H9 (cell line): ENCODE measurements at regions not wholly inside any gene's neighbourhood (a gene's known extent, or its start where the extent isn't known, plus 50 kb on each side); places are given as distances from the start of the nearest gene placed in this dataset.

Experiments used
- DNase-seq: peaks from one replicate; pipeline ENCODE4 v3.0.0-alpha.2; 2017
- H2AFZ ChIP-seq: one replicate; pipeline ENCODE4 v1.6.1; 2013; ENCODE audit warnings: mild to moderate bottlenecking, low read length, control low read depth, moderate library complexity
- H2AK5ac ChIP-seq: 2 replicates; pipeline ENCODE4 v1.6.1; 2013; ENCODE audit warnings: low read length, control low read depth, mixed read lengths; ENCODE audit not compliant: insufficient read length
- H2BK120ac ChIP-seq: one replicate; pipeline ENCODE4 v1.6.1; 2013; ENCODE audit warnings: low read depth, mild to moderate bottlenecking, low read length, control low read depth, inconsistent platforms; ENCODE audit not compliant: poor library complexity, severe bottlenecking
- H2BK12ac ChIP-seq: 2 replicates; pipeline ENCODE4 v1.6.1; 2013; ENCODE audit warnings: low read length, control low read depth, mixed read lengths, low read depth; ENCODE audit not compliant: insufficient read length
- H2BK15ac ChIP-seq: 2 replicates; pipeline ENCODE4 v1.6.1; 2013; ENCODE audit warnings: low read depth, low read length, control low read depth
- H2BK20ac ChIP-seq: one replicate; pipeline ENCODE4 v1.6.1; 2013; ENCODE audit warnings: low read depth, mild to moderate bottlenecking, low read length, control low read depth, inconsistent platforms; ENCODE audit not compliant: poor library complexity, severe bottlenecking
- H2BK5ac ChIP-seq: 2 replicates; pipeline ENCODE4 v1.6.1; 2013; ENCODE audit warnings: low read length, control low read depth, mixed read lengths; ENCODE audit not compliant: insufficient read length
- H3K14ac ChIP-seq: 2 replicates; pipeline ENCODE4 v1.6.1; 2013; ENCODE audit warnings: low read length, control low read depth; ENCODE audit not compliant: insufficient read depth
- H3K18ac ChIP-seq: 2 replicates; pipeline ENCODE4 v1.6.1; 2013; ENCODE audit warnings: low read depth, mild to moderate bottlenecking, mixed read lengths, low read length, control low read depth; ENCODE audit not compliant: insufficient read length
- H3K23ac ChIP-seq: 2 replicates; pipeline ENCODE4 v1.6.1; 2013; ENCODE audit warnings: low read length, control low read depth, mixed read lengths, low read depth; ENCODE audit not compliant: insufficient read length
- H3K23me2 ChIP-seq: 2 replicates; pipeline ENCODE4 v1.6.1; 2013; ENCODE audit warnings: low read depth, mild to moderate bottlenecking, mixed read lengths, low read length, control low read depth; ENCODE audit not compliant: insufficient read length, poor library complexity, severe bottlenecking
- H3K27ac ChIP-seq: 2 replicates; pipeline ENCODE4 v1.5.1; 2013; ENCODE audit warnings: low read length, control low read depth, mixed read lengths, low read depth; ENCODE audit not compliant: insufficient read length
- H3K27me3 ChIP-seq: 2 replicates; pipeline ENCODE4 v1.6.1; 2013; ENCODE audit warnings: low read length, control low read depth, inconsistent platforms; ENCODE audit not compliant: insufficient read depth
- H3K4ac ChIP-seq: 2 replicates; pipeline ENCODE4 v1.6.1; 2013; ENCODE audit warnings: low read depth, mild to moderate bottlenecking, control low read depth, inconsistent platforms, low read length, moderate library complexity
- H3K4me1 ChIP-seq: 2 replicates; pipeline ENCODE4 v1.6.1; 2013; ENCODE audit warnings: low read length, control low read depth, inconsistent platforms; ENCODE audit not compliant: insufficient read depth
- H3K4me2 ChIP-seq: 2 replicates; pipeline ENCODE4 v1.6.1; 2013; ENCODE audit warnings: low read length, control low read depth, mixed read lengths; ENCODE audit not compliant: insufficient read length, insufficient read depth
- H3K56ac ChIP-seq: 2 replicates; pipeline ENCODE4 v1.6.1; 2013; ENCODE audit warnings: low read depth, mild to moderate bottlenecking, mixed read lengths, low read length, control low read depth; ENCODE audit not compliant: insufficient read length
- H3K79me1 ChIP-seq: 2 replicates; pipeline ENCODE4 v1.6.1; 2013; ENCODE audit warnings: low read depth, mild to moderate bottlenecking, moderate library complexity, low read length, control low read depth, inconsistent platforms; ENCODE audit not compliant: insufficient read depth, poor library complexity, severe bottlenecking
- H3K79me2 ChIP-seq: 2 replicates; pipeline ENCODE4 v1.6.1; 2013; ENCODE audit warnings: low read length, control low read depth, inconsistent platforms; ENCODE audit not compliant: insufficient read depth
- H3K9ac ChIP-seq: 2 replicates; pipeline ENCODE4 v1.6.1; 2013; ENCODE audit warnings: low read length, control low read depth, mixed read lengths; ENCODE audit not compliant: insufficient read length; ENCODE audit errors: extremely low read depth
- H3K9me3 ChIP-seq: one replicate; pipeline ENCODE4 v1.6.1; 2013; ENCODE audit warnings: low read depth, low read length, inconsistent platforms; ENCODE audit not compliant: control insufficient read depth
- H3T11ph ChIP-seq: one replicate; pipeline ENCODE4 v1.6.1; 2013; ENCODE audit warnings: mild to moderate bottlenecking, low read length, control low read depth, inconsistent platforms
- H4K20me1 ChIP-seq: one replicate; pipeline ENCODE4 v1.6.1; 2013; ENCODE audit not compliant: control insufficient read depth, insufficient read length, insufficient read depth
- H4K5ac ChIP-seq: 2 replicates; pipeline ENCODE4 v1.6.1; 2013; ENCODE audit warnings: low read depth, mild to moderate bottlenecking, mixed read lengths, low read length, control low read depth; ENCODE audit not compliant: insufficient read length
- H4K8ac ChIP-seq: replicated peaks from 2 replicates; pipeline ENCODE4 v1.6.1; 2013; ENCODE audit warnings: low read length, control low read depth, mixed read lengths, low read depth; ENCODE audit not compliant: insufficient read length
- H4K91ac ChIP-seq: 2 replicates; pipeline ENCODE4 v1.6.1; 2013; ENCODE audit warnings: low read depth, mild to moderate bottlenecking, moderate library complexity, mixed read lengths, low read length, control low read depth; ENCODE audit not compliant: insufficient read length
- H3K27ac Mint-ChIP-seq, 3 experiments: 2 replicates in 2 of 3; 3 replicates in 1 of 3; pipeline ENCODE4 v1.8.0; 2020 to 2021; ENCODE audit warnings: mixed read lengths in 3 of 3, mild to moderate bottlenecking in 1 of 3, moderate library complexity in 1 of 3
- H3K27me3 Mint-ChIP-seq: 2 replicates; pipeline ENCODE4 v1.8.0; 2021; ENCODE audit warnings: low read depth, mild to moderate bottlenecking, moderate library complexity, mixed read lengths
- H3K36me3 Mint-ChIP-seq, 3 experiments: 2 replicates in 2 of 3; 3 replicates in 1 of 3; pipeline ENCODE4 v1.8.0; 2020 to 2021; ENCODE audit warnings: low read depth in 3 of 3, mixed read lengths in 3 of 3; ENCODE audit not compliant: insufficient read depth in 1 of 3
- H3K4me1 Mint-ChIP-seq, 2 experiments: 2 replicates each; pipeline ENCODE4 v1.8.0; 2020; ENCODE audit warnings: mixed read lengths in 2 of 2
- H3K4me3 Mint-ChIP-seq, 2 experiments: 2 replicates in 1 of 2; 3 replicates in 1 of 2; pipeline ENCODE4 v1.8.0; 2020 to 2021; ENCODE audit warnings: mild to moderate bottlenecking in 2 of 2, mixed read lengths in 2 of 2, moderate library complexity in 1 of 2
- H3K9me3 Mint-ChIP-seq, 2 experiments: 2 replicates in 1 of 2; 3 replicates in 1 of 2; pipeline ENCODE4 v1.8.0; 2020; ENCODE audit warnings: mild to moderate bottlenecking in 2 of 2, mixed read lengths in 2 of 2, moderate library complexity in 1 of 2
- WGBS: extraction: QIAGEN DNeasy Blood & Tissue Kit; methylation state at CpG from one replicate; pipeline ENCODE4 v1.1.7; 2013; ENCODE audit warnings: missing lambda C conversion rate, low lambda C conversion rate, mixed read lengths; ENCODE audit not compliant: insufficient read length; ENCODE audit errors: extremely low coverage; 5-methylcytosine and 5-hydroxymethylcytosine counted together
- TF ChIP-seq, protein P1 (sequence below): fragments of 200-600 bp; sonication (generic); conservative IDR thresholded peaks from 3 replicates; pipeline ENCODE4 v1.8.0; 2021; ENCODE audit warnings: antibody characterized with exemption, mild to moderate bottlenecking

DNA sequence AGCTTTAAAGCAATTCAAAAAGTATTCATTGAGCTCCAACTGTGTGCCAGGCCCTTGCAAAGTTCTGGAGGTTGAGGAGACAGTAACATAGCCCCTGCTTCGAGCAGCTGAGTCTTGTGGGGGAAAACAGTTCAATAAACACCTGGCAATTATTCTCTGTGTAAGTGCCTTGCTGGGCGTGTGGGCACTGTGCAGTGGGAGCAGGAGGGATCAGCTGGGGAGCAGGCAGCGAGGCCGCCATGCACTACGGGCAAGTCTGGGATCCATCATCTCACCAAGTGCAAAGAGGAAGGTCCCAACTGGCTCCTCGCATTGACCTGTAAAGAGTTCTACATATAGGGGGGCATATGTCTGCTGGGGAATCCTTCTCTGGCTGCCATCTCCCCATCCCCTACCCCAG lies 342.2 kb upstream of the HS6ST1 start:
- Histone ChIP-seq H3K79me2 (no peaks in the 10 kb centered on the region), H3K23me2 (no peaks in the 10 kb centered on the region), H4K5ac (no peak overlapping the region), H3K27me3 (no peaks in the 10 kb centered on the region), H4K91ac (no peak overlapping the region), H2AK5ac (no peak overlapping the region), H2BK5ac (no peak overlapping the region), H3K27ac (no peak overlapping the region), H3K23ac (no peak overlapping the region), H4K8ac (no peak overlapping the region), H3K4me1 (peaks cover 2% of the 10 kb centered on the region; the same call in 1 of the 2 replicates), H3K4me2 (no peak overlapping the region), H4K20me1 (no peaks in the 10 kb centered on the region), H3K4ac (no peak overlapping the region), H3K18ac (no peak overlapping the region), H2AFZ (no peak overlapping the region), H3K9me3 (no peaks in the 10 kb centered on the region), H2BK15ac (no peak overlapping the region), H2BK12ac (no peak overlapping the region), H3K56ac (no peak overlapping the region), H3K79me1 (no peaks in the 10 kb centered on the region), H3T11ph (no peak overlapping the region), H3K14ac (peak overlapping the region; percentile 0; the same call in 1 of the 2 replicates), H2BK120ac (no peak overlapping the region), H3K9ac (no peak overlapping the region), H2BK20ac (no peak overlapping the region)
- WGBS: no CpG with 5 or more reads among the region's 6 CpGs
- TF ChIP-seq, protein P1, sequence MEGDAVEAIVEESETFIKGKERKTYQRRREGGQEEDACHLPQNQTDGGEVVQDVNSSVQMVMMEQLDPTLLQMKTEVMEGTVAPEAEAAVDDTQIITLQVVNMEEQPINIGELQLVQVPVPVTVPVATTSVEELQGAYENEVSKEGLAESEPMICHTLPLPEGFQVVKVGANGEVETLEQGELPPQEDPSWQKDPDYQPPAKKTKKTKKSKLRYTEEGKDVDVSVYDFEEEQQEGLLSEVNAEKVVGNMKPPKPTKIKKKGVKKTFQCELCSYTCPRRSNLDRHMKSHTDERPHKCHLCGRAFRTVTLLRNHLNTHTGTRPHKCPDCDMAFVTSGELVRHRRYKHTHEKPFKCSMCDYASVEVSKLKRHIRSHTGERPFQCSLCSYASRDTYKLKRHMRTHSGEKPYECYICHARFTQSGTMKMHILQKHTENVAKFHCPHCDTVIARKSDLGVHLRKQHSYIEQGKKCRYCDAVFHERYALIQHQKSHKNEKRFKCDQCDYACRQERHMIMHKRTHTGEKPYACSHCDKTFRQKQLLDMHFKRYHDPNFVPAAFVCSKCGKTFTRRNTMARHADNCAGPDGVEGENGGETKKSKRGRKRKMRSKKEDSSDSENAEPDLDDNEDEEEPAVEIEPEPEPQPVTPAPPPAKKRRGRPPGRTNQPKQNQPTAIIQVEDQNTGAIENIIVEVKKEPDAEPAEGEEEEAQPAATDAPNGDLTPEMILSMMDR: no peak
- H3K27ac Mint-ChIP-seq: no peak overlapping the region; a peak in 1 of 7 replicates
- no peaks in the 10 kb centered on the region; a peak in 1 of 7 replicates for H3K36me3 Mint-ChIP-seq
- no peaks in the 10 kb centered on the region for H3K9me3 Mint-ChIP-seq
- peaks cover 4% of the 10 kb centered on the region for H3K27me3 Mint-ChIP-seq
- no peak overlapping the region for H3K4me3 Mint-ChIP-seq
- no peak for DNase-seq
- peaks cover 9 to 14% of the 10 kb centered on the region in 2 experiments for H3K4me1 Mint-ChIP-seq
